H9 (cell line): ENCODE measurements at regions not wholly inside any gene's neighbourhood (a gene's known extent, or its start where the extent isn't known, plus 50 kb on each side); places are given as distances from the start of the nearest gene placed in this dataset.
"Not testable (repeated sequence)": the region's sequence is repeated elsewhere in the genome, so short reads cannot be mapped to it uniquely, and the experiment has no call there.

Source experiments
- DNase-seq: peaks from one replicate; pipeline ENCODE4 v3.0.0-alpha.2; 2017
- H2AFZ ChIP-seq: one replicate; pipeline ENCODE4 v1.6.1; 2013; ENCODE audit warnings: mild to moderate bottlenecking, low read length, control low read depth, moderate library complexity
- H2AK5ac ChIP-seq: 2 replicates; pipeline ENCODE4 v1.6.1; 2013; ENCODE audit warnings: low read length, control low read depth, mixed read lengths; ENCODE audit not compliant: insufficient read length
- H2BK120ac ChIP-seq: one replicate; pipeline ENCODE4 v1.6.1; 2013; ENCODE audit warnings: low read depth, mild to moderate bottlenecking, low read length, control low read depth, inconsistent platforms; ENCODE audit not compliant: poor library complexity, severe bottlenecking
- H2BK12ac ChIP-seq: 2 replicates; pipeline ENCODE4 v1.6.1; 2013; ENCODE audit warnings: low read length, control low read depth, mixed read lengths, low read depth; ENCODE audit not compliant: insufficient read length
- H2BK15ac ChIP-seq: 2 replicates; pipeline ENCODE4 v1.6.1; 2013; ENCODE audit warnings: low read depth, low read length, control low read depth
- H2BK20ac ChIP-seq: one replicate; pipeline ENCODE4 v1.6.1; 2013; ENCODE audit warnings: low read depth, mild to moderate bottlenecking, low read length, control low read depth, inconsistent platforms; ENCODE audit not compliant: poor library complexity, severe bottlenecking
- H2BK5ac ChIP-seq: 2 replicates; pipeline ENCODE4 v1.6.1; 2013; ENCODE audit warnings: low read length, control low read depth, mixed read lengths; ENCODE audit not compliant: insufficient read length
- H3K14ac ChIP-seq: 2 replicates; pipeline ENCODE4 v1.6.1; 2013; ENCODE audit warnings: low read length, control low read depth; ENCODE audit not compliant: insufficient read depth
- H3K18ac ChIP-seq: 2 replicates; pipeline ENCODE4 v1.6.1; 2013; ENCODE audit warnings: low read depth, mild to moderate bottlenecking, mixed read lengths, low read length, control low read depth; ENCODE audit not compliant: insufficient read length
- H3K23ac ChIP-seq: 2 replicates; pipeline ENCODE4 v1.6.1; 2013; ENCODE audit warnings: low read length, control low read depth, mixed read lengths, low read depth; ENCODE audit not compliant: insufficient read length
- H3K23me2 ChIP-seq: 2 replicates; pipeline ENCODE4 v1.6.1; 2013; ENCODE audit warnings: low read depth, mild to moderate bottlenecking, mixed read lengths, low read length, control low read depth; ENCODE audit not compliant: insufficient read length, poor library complexity, severe bottlenecking
- H3K27ac ChIP-seq: 2 replicates; pipeline ENCODE4 v1.5.1; 2013; ENCODE audit warnings: low read length, control low read depth, mixed read lengths, low read depth; ENCODE audit not compliant: insufficient read length
- H3K27me3 ChIP-seq: 2 replicates; pipeline ENCODE4 v1.6.1; 2013; ENCODE audit warnings: low read length, control low read depth, inconsistent platforms; ENCODE audit not compliant: insufficient read depth
- H3K4ac ChIP-seq: 2 replicates; pipeline ENCODE4 v1.6.1; 2013; ENCODE audit warnings: low read depth, mild to moderate bottlenecking, control low read depth, inconsistent platforms, low read length, moderate library complexity
- H3K4me1 ChIP-seq: 2 replicates; pipeline ENCODE4 v1.6.1; 2013; ENCODE audit warnings: low read length, control low read depth, inconsistent platforms; ENCODE audit not compliant: insufficient read depth
- H3K4me2 ChIP-seq: 2 replicates; pipeline ENCODE4 v1.6.1; 2013; ENCODE audit warnings: low read length, control low read depth, mixed read lengths; ENCODE audit not compliant: insufficient read length, insufficient read depth
- H3K56ac ChIP-seq: 2 replicates; pipeline ENCODE4 v1.6.1; 2013; ENCODE audit warnings: low read depth, mild to moderate bottlenecking, mixed read lengths, low read length, control low read depth; ENCODE audit not compliant: insufficient read length
- H3K79me1 ChIP-seq: 2 replicates; pipeline ENCODE4 v1.6.1; 2013; ENCODE audit warnings: low read depth, mild to moderate bottlenecking, moderate library complexity, low read length, control low read depth, inconsistent platforms; ENCODE audit not compliant: insufficient read depth, poor library complexity, severe bottlenecking
- H3K79me2 ChIP-seq: 2 replicates; pipeline ENCODE4 v1.6.1; 2013; ENCODE audit warnings: low read length, control low read depth, inconsistent platforms; ENCODE audit not compliant: insufficient read depth
- H3K9ac ChIP-seq: 2 replicates; pipeline ENCODE4 v1.6.1; 2013; ENCODE audit warnings: low read length, control low read depth, mixed read lengths; ENCODE audit not compliant: insufficient read length; ENCODE audit errors: extremely low read depth
- H3K9me3 ChIP-seq: one replicate; pipeline ENCODE4 v1.6.1; 2013; ENCODE audit warnings: low read depth, low read length, inconsistent platforms; ENCODE audit not compliant: control insufficient read depth
- H3T11ph ChIP-seq: one replicate; pipeline ENCODE4 v1.6.1; 2013; ENCODE audit warnings: mild to moderate bottlenecking, low read length, control low read depth, inconsistent platforms
- H4K20me1 ChIP-seq: one replicate; pipeline ENCODE4 v1.6.1; 2013; ENCODE audit not compliant: control insufficient read depth, insufficient read length, insufficient read depth
- H4K5ac ChIP-seq: 2 replicates; pipeline ENCODE4 v1.6.1; 2013; ENCODE audit warnings: low read depth, mild to moderate bottlenecking, mixed read lengths, low read length, control low read depth; ENCODE audit not compliant: insufficient read length
- H4K8ac ChIP-seq: replicated peaks from 2 replicates; pipeline ENCODE4 v1.6.1; 2013; ENCODE audit warnings: low read length, control low read depth, mixed read lengths, low read depth; ENCODE audit not compliant: insufficient read length
- H4K91ac ChIP-seq: 2 replicates; pipeline ENCODE4 v1.6.1; 2013; ENCODE audit warnings: low read depth, mild to moderate bottlenecking, moderate library complexity, mixed read lengths, low read length, control low read depth; ENCODE audit not compliant: insufficient read length
- H3K27ac Mint-ChIP-seq, 3 experiments: 2 replicates in 2 of 3; 3 replicates in 1 of 3; pipeline ENCODE4 v1.8.0; 2020 to 2021; ENCODE audit warnings: mixed read lengths in 3 of 3, mild to moderate bottlenecking in 1 of 3, moderate library complexity in 1 of 3
- H3K27me3 Mint-ChIP-seq: 2 replicates; pipeline ENCODE4 v1.8.0; 2021; ENCODE audit warnings: low read depth, mild to moderate bottlenecking, moderate library complexity, mixed read lengths
- H3K36me3 Mint-ChIP-seq, 3 experiments: 2 replicates in 2 of 3; 3 replicates in 1 of 3; pipeline ENCODE4 v1.8.0; 2020 to 2021; ENCODE audit warnings: low read depth in 3 of 3, mixed read lengths in 3 of 3; ENCODE audit not compliant: insufficient read depth in 1 of 3
- H3K4me1 Mint-ChIP-seq, 2 experiments: 2 replicates each; pipeline ENCODE4 v1.8.0; 2020; ENCODE audit warnings: mixed read lengths in 2 of 2
- H3K4me3 Mint-ChIP-seq, 2 experiments: 2 replicates in 1 of 2; 3 replicates in 1 of 2; pipeline ENCODE4 v1.8.0; 2020 to 2021; ENCODE audit warnings: mild to moderate bottlenecking in 2 of 2, mixed read lengths in 2 of 2, moderate library complexity in 1 of 2
- H3K9me3 Mint-ChIP-seq, 2 experiments: 2 replicates in 1 of 2; 3 replicates in 1 of 2; pipeline ENCODE4 v1.8.0; 2020; ENCODE audit warnings: mild to moderate bottlenecking in 2 of 2, mixed read lengths in 2 of 2, moderate library complexity in 1 of 2
- WGBS: extraction: QIAGEN DNeasy Blood & Tissue Kit; methylation state at CpG from one replicate; pipeline ENCODE4 v1.1.7; 2013; ENCODE audit warnings: missing lambda C conversion rate, low lambda C conversion rate, mixed read lengths; ENCODE audit not compliant: insufficient read length; ENCODE audit errors: extremely low coverage; 5-methylcytosine and 5-hydroxymethylcytosine counted together

DNA sequence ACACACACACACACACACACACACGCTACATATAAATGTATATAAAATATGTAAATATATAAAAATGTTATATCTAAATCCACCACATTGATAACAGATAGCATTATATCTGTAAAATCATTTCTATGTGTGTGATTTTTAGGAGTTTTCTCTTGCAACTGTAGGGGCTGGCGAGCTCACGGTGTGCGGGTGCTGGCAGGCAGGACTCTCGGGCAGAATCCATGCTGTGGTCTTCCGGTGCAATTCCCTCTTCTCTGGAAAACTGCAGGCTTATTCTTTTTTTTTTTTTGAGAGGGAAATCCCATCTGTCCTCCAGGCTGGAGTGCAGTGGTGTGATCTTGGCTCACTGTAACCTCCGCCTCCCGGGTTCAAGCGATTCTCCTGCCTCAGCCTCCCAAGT lies 205.8 kb downstream of the NPIPB11 start:
- not testable (repeated sequence) for H2BK15ac ChIP-seq, H3K14ac ChIP-seq, H2BK20ac ChIP-seq, H2BK12ac ChIP-seq, H3K27ac ChIP-seq, H3K9me3 Mint-ChIP-seq, H4K5ac ChIP-seq, H4K20me1 ChIP-seq, H3K27ac Mint-ChIP-seq, H3K79me1 ChIP-seq, H2AK5ac ChIP-seq, H4K91ac ChIP-seq, H3K27me3 ChIP-seq, H3K18ac ChIP-seq, H4K8ac ChIP-seq, H3K9ac ChIP-seq, H3K56ac ChIP-seq, H3K36me3 Mint-ChIP-seq, H3K4me1 ChIP-seq, DNase-seq, H2BK5ac ChIP-seq, H3K9me3 ChIP-seq, H2BK120ac ChIP-seq, H3K23ac ChIP-seq, H3K4ac ChIP-seq, H3K4me3 Mint-ChIP-seq, H3K23me2 ChIP-seq, H3K4me2 ChIP-seq, H3T11ph ChIP-seq, H3K79me2 ChIP-seq, H2AFZ ChIP-seq
- Mint-ChIP-seq H3K4me1 (peaks cover 14 to 20% of the 10 kb centered on the region in 2 experiments), H3K27me3 (peaks cover 43% of the 10 kb centered on the region)
- WGBS: no CpG with 5 or more reads among the region's 9 CpGs

GRCh38 chr16:29200135-29200601 lies 206.3 kb downstream of the NPIPB11 start:
- H3K56ac ChIP-seq, H3K27ac ChIP-seq, H3T11ph ChIP-seq, H3K14ac ChIP-seq, DNase-seq, H2BK120ac ChIP-seq, H4K20me1 ChIP-seq, H2AFZ ChIP-seq, H2AK5ac ChIP-seq, H3K4me3 Mint-ChIP-seq, H2BK20ac ChIP-seq, H4K5ac ChIP-seq, H3K27ac Mint-ChIP-seq, H3K18ac ChIP-seq, H2BK5ac ChIP-seq, H3K27me3 ChIP-seq, H3K9ac ChIP-seq, H3K23me2 ChIP-seq, H3K23ac ChIP-seq, H3K79me2 ChIP-seq, H3K4me1 ChIP-seq, H3K36me3 Mint-ChIP-seq, H3K4ac ChIP-seq, H4K8ac ChIP-seq, H4K91ac ChIP-seq, H3K79me1 ChIP-seq, H2BK12ac ChIP-seq, H3K9me3 ChIP-seq, H3K4me2 ChIP-seq, H2BK15ac ChIP-seq, H3K9me3 Mint-ChIP-seq: not testable (repeated sequence)
- H3K4me1 Mint-ChIP-seq: peaks cover 14 to 20% of the 10 kb centered on the region in 2 experiments
- WGBS: no CpG with 5 or more reads among the region's 12 CpGs
- peaks cover 39% of the 10 kb centered on the region for H3K27me3 Mint-ChIP-seq
